GM19238 (cell line): ENCODE measurements at regions not wholly inside any gene's neighbourhood (a gene's known extent, or its start where the extent isn't known, plus 50 kb on each side); places are given as distances from the start of the nearest gene placed in this dataset.
"Not testable (repeated sequence)": the region's sequence is repeated elsewhere in the genome, so short reads cannot be mapped to it uniquely, and the experiment has no call there.

Experiments used
- DNase-seq: peaks from one replicate; pipeline ENCODE4 v3.0.0; 2011; ENCODE audit warnings: low spot score; ENCODE audit not compliant: insufficient read length

DNA sequence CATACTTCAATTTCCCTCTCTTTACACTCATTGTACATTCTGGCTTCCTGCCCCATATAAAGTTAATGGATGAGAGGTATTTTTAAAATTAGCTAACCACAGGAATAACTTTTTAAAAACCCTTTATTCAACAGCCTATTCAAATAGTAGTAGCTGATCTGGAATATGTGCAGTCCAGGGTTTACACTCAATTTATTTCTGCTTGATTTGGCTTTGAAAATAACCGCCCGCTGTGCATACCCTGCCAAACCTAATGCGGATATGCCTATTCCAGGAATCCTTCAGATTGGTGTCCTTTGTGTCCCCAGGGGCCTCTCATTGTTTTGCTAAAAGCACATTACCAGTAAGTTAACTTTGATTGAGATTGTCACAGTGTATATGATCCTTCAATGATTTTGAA lies 1686.2 kb downstream of the PLA2G4A start:
- no peak for DNase-seq

DNA sequence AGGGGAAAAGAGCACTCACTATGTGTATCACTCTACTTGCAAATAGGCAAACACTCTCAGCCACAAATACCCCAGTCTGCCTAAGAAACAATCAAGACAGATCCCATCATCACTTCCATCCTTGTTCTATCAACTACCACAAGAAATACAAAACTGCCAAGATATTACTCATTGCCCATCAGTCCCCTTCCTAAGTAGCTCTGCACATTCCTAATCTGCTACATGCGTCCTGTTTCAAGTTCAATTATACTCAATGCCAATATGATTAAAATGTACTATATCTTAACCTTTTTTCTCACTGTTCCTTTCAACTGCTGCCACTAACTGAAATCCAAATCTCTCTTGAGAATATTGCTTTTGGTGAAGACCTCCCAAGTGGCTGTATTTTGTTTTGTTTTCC lies 1688.4 kb downstream of the PLA2G4A start:
- DNase-seq, result no peak

DNA sequence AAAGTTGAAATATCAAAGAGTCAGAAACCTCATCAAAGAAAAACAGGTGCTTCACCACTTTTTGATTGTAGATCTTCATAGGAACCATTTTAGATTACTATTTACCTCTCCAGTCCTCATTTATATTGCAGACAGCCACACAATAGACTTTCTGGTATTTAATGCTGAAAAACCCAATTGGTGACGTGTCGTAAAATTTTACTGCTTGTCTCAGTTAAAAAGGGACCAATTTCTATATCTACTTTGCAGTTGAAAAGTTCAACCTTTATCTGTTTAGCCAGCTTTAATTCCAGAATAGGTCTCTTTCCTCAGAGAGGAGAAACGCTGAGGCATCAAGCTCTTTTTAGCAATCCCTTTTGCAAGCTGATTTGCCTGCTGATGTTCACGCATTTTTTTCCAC lies 1722.4 kb downstream of the PLA2G4A start:
- DNase-seq, result no peak

DNA sequence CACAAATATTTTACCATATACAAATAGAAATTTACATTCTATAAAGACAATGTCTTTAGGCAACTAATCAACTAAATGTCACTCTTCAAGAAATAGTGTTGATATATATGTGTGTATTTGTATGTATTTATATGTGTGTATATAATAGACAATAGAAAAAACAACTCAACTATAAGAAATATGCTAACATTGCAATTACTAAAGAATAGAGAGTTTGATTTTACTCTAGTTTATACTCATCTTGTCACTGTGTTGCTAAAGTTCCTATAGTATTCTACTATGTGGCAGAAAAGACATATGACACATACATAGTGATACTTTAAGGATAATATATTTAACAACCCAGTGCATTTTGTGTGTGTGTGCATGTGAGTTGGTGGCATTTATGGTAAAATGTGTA lies 1728.3 kb downstream of the PLA2G4A start:
- DNase-seq, result no peak

DNA sequence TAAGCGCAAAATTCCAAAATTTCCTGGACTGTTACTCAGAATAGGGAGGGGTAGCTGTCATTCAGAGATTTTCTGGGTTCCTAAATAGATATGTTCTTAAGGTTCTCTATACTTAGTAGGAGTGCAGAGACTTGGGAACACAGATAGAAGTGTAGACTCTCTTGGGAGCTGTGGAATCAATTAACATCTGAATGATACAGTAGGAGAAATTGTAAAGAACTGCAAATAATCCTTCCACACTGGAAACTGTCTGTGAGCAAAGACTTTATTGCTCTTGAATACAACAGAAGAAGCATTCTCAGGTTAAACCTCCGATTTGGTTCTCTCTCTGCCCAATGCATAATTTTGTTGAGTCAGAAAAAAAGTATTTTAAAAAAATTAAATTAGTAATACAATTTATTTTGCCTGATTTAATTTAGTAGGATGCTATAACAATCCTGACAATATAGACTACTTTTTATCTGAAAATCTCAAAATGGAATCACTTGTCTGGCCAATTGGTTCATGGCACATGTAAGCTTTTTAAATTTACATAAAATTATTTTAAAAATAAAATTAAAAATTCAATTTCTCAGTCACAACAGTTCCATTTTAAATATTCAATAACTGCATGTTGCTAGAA lies 1754.3 kb downstream of the PLA2G4A start:
- DNase-seq, result no peak

DNA sequence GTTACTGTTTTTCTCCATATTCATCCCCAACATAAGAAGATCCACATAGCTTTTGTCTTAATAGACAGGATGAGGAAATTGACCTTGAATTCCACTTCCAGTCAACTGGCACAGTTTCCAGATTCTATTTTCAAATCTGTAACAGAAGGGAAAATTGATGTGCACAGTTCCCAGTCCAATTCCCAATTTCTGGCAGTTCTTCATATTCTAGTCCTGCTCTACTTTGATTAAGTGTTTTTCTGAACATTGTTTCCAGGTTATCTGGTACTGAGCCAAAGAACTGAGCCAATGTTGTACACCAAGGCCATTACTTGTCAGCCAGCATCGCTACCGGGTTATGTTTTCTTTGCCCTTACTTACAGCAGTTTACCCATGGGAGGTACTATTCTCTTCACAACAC lies 1755.4 kb downstream of the PLA2G4A start:
- no peak for DNase-seq

DNA sequence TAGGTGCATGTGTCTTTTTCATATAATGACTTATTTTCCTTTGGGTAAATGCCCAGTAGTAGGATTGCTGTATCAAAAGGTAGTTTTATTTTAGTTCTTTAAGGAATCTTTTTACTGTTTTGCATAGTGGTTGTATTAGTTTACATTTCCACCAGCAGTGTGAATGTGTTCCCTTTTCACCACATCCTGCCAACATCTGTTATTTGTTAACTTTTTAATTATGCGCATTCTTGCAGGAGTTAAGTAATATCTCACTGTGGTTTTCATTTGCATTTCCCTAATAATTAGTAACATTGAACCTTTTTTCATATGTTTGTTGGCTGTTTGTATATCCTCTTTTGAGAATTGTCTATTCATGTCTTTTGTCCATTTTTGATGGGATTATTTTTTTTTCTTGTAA lies 1761.9 kb downstream of the PLA2G4A start:
- DNase-seq, result no peak

DNA sequence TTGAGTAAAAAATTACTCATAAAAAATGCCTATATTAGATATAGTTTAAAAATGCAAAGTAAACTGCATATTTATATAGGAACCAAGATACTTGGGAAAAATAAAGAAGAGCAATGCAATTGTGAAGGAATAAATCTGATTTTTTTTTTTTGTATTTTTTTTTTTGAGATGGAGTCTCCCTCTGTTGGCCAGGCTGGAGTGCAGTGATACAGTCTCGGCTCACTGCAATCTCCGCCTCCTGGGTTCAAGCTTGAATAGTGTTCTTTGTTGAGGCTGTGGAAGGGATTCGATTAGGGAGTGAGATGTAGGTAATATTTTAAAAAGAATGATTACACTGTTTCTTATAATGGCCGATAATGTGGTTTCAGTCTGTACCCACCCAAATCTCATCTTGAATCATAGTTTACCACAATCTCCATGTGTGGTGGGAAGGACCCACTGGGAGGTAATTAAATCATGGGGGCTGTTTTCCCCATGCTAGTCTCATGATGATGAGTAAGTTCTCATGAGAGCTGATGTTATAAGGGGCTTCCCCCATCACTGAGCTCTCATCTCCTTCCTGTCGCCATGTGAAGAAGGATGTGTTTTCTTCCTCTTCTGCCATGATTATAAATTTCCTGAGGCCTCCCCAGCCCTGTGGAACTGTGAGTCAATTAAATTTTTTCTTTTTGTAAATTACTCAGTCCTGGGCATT lies 1765.9 kb downstream of the PLA2G4A start:
- no peak for DNase-seq

DNA sequence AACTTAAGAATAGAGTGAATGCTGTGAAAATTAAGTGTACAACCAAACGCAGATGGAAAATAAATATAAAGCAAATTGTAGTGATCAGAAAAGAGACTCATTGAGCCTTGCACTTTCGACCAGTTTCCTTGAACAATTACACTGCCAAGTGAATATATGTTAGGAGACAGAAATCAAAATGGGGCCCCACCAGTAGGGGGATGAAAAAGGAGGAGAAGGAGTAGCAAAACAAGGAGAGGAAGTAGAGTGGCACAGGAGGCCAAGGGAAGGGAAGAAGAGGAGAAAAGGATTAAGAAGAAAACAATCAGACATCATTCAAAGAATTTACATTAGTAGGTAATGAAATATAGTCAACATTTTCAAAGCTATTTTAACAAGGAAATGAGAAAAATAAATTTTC lies 1770.6 kb downstream of the PLA2G4A start:
- no peak for DNase-seq

DNA sequence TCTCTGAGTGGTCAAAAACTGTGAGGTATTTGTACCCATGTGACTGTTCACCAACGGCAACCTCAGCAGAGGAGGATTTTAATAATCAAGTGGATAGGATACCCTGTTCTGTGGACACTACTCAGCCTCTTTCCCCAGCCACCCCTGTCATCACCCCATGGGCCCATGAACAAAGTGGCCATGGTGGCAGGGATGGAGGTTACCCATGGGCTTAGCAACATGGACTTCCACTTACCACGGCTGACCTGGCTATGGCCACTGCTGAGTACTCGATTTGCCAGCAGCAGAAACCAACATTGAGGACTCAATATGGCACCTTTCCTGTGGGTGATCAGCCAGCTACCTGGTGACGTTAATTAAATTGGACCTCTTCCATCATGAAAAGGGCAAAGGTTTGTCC lies 1782.7 kb downstream of the PLA2G4A start:
- DNase-seq, result no peak

DNA sequence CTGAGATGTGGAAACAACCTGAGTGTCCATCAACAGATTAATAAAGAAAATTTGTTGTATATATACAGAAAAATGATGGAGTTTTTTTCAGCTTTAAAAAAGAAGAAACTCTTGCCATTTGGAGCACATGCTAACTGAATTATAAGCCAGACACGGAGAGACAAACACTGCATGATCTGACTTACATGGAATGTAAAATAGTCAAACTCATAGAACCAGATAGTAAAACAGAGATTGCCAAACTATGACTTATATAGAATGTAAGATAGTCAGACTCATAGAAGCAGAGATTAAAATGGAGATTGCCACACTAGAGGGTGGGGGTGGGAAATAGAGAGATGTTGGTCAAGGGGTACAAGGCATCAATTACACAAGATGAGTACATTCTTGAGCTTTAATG lies 1786.6 kb downstream of the PLA2G4A start:
- no peak for DNase-seq

DNA sequence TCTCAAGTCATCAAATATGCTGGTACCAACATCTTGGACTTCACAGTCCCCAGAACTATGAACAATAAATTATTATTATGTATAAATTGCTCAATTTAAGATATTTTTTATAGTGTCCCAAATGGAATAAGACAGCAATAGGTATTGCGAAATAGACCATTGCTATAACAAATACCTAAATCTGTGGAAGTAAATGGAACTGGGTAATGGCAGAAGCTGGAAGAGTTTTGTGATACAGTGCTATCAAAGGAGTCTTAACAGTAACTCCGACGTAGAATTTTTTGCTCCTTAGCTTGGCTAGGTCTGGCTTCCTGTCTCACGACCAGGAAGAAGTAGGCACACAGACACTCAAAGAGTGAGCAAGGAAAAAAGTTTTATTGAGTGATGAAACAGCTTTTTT lies 1791.5 kb downstream of the PLA2G4A start:
- no peak for DNase-seq

DNA sequence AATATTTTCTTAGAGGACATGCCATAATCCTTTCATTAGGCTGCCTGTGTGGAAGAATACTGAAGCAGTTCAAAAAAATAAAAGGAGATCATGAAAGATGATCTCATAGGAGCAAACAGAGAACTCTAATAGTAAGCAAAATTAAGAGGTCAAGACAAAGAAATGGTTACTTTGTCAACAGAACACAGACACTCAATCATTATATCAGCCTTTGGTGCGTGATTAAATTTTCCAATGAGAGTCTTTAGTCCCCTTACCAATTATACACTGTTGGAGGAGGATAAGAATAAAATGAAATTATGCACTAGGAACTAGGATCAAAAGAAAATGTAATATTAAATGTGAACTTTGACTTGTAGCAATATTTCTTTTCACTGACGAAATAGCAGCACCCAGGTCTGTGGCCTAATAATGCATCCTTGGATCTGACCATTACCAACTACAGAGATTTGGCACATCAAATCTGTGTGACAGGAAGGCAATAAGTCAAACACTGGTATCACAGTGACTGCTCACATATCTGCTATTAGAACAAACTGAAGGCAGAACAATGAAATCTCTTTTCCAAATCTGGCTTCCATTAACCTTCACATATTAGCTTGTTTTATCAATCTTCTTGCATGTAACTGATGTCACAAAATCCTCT lies 1812.9 kb downstream of the PLA2G4A start:
- DNase-seq, result no peak

DNA sequence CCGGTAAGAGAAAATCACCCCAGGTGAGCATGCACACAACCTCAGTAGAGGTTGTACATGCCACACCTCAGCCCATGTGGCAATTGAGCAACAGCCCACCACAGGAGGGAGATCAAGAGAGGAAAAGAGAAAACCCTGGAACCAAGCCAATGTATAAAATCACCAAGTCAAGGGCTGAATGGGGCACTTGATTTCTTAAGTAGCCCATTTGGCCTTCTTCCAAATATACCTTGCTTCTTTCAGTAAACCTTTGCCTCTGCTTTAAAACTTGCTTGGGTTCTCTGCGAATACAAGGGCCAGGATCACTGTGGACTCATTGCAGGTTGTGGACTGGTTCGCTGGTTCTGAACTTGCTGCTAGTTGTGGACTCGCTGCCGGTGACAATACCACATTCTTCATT lies 1814.0 kb downstream of the PLA2G4A start:
- DNase-seq, result no peak

DNA sequence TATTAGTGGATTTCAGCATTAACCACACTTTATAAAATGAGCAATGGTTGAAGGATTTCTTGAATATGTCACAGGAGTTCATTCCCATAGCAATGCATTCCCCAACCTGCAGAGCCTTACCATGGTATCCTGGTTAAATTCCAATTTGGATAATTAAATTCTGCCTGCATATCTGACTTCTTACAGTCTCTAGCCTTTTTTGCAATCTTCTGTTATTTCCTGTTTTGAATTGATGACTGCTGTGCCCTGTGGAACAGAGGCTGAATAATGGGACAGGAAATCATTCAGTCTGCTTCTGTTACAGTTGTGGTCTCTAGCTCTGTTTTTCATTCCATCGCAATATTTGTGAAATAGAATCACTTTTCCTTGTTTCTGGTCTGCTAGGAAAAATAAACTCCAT lies 1823.9 kb downstream of the PLA2G4A start:
- DNase-seq, result no peak

DNA sequence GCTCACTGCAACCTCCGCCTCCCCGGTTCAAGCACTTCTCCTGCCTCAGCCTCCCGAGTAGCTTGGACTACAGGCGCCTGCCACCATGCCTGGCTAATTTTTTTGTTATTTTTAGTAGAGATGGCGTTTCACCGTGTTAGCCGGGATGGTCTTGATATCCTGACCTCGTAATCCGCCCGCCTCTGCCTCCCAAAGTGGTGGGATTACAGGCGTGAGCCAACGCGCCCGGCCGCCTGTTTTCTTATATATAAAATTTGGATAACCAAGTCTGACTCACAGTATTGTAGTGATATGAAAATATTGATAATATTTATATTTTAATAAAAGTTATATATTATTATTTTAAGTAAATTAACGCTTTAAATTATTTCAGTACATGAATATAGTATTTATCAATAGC lies 1821.7 kb downstream of the BRINP3 start:
- DNase-seq, result not testable (repeated sequence)

DNA sequence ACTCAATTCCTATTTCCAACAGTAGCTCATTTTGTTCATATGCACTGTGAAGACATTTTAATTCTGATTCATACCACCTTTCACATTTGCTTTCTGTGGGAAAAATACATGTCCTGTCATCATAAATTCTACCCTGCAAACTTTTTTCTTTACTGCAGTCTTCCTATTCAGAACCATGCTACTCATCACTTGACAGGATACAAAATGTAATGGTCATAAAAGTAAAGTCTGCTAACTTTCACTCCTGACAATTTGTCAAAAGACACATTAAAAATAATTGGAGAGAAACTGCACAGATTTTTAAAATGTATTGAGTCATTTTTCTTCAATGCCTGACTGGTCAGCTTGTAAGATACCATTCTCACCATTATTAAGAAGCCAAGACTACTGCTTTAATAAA lies 1817.1 kb downstream of the BRINP3 start:
- no peak for DNase-seq

DNA sequence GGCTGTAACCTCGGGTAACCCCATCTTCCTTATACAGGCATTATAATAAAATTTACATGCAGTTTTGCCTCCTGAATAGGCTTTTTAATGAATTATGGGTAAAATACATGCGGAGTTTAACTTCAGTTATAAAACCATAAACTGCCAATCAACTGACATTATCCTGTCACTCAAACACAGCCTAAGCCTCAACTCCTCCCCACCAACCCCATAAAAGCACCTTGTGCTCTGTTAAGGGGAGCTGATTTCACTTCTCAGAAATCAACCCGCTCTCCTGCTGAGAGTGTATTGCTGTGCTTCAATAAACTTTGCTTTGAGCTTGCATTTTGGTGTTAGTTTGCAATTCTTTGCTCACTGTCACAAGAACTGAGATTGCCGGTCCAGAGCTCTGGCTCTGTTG lies 1812.2 kb downstream of the BRINP3 start:
- no peak for DNase-seq

DNA sequence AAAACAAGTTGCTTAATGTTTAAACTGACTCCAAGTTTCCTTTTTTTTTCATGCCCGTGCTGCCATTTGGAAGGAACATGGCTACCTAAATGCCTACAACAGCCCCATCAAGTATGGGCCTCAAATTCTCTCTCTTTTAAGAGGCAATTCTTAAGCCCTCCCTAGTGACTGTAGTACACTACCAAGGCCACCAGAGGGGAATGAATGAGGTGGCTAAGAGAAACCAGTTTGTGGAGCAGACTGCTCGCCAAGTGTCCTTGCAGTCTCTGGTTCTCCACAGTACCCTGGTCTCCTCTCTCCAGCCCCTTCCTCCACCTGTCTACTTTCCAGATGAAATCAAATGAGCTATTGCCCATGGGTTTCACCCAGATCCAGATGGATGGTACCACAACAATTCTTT lies 1809.6 kb downstream of the BRINP3 start:
- DNase-seq, result no peak

DNA sequence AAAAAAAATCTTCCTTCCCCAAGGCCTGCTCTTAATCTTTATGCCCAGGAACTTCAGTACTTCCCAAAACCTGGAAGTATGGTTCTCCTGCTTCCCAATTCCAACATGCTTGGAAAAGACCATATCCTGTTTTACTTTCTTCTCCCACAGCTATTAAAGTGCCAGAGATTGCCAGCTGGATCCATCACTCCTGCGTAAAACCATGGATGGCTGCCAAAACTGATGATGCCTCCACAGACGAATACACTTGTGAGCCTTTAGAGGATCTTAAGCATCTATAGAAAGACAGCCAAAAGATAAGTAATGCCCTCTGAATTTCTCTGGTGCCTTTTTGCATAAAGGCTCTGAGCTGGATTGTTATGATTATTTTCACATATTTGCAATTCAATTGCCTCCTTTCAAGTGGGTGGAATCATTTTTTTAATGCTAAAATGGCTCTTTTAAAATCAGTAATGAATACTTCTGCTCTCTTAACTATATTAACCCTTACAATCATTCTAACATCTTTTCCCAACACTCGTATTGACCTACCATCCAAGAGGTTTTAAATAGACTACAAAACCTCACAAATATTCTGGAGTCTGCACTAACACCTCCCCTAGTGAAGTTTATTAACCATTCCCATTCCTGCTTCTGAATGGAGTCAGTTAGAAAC lies 1807.8 kb downstream of the BRINP3 start:
- DNase-seq, result no peak

DNA sequence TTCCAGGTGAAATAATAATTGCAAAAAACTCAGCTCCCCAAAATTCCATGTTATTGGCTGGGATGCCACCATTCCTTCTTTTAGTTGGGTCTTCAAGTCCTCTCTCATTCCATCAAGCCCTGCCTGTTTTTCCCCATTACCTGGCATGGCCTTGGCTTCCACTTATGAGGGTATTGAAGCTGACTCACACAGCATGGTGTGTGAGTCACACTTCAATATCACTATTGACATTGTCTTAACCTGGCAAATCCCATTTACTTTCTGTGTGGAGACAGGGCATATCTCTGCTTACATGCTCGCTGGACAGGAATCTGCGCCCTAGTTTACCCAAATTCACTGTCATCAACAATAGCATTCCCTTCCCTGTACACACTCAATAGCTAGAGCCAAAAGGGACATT lies 1806.8 kb downstream of the BRINP3 start:
- no peak for DNase-seq

DNA sequence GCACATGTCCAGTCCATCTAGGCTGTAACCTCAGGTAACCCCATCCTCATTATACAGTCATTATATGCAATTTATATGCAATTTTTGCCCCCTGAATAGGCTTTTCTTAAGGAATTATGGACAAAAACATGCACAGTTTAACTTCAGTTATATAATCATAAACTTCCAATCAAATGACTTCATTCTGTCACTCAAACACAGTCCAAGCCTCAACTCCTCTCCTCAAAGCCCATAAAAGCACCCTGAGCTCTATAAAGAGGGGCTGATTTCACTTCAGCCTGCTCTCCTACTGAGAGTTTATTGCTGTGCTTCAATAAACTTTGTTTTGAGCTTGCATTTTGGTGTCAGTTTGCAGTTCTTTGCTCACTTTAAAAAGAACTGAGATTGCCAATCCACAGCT lies 1805.5 kb downstream of the BRINP3 start:
- no peak for DNase-seq

DNA sequence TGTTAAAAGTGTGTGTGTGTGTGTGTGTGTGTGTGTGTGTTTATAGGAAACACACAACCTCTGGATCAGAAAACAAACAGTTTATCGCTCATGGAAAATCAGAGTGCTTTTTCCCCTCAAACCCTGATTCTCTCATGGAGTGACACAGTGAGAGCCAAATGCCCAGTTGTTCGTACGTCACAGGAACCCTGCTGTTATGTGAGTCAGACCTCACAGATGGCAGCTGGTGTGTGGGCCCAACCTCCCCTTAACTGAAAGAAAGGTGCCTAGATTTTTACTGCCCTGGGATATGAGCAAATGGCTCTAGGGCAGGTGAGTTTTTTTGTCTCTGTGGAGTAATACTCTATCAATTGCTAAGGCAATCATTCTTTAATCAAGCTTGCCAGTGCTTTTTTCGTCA lies 1788.1 kb downstream of the BRINP3 start:
- no peak for DNase-seq
